NCI-H82 treated with DMSO at 0.1 percent for 48 hours (cell line): ENCODE measurements at regions not wholly inside any gene's neighbourhood (a gene's known extent, or its start where the extent isn't known, plus 50 kb on each side); places are given as distances from the start of the nearest gene placed in this dataset.

Source experiments
- DNase-seq: peaks from one replicate; lab custom pipeline; 2025; ENCODE audit not compliant: unreplicated experiment; lab: John Stamatoyannopoulos, UW

GRCh38 chr3:177557548-177557947 lies 360.3 kb upstream of the TBL1XR1 start:
- no peak for DNase-seq

GRCh38 chr3:177561365-177561764 lies 364.1 kb upstream of the TBL1XR1 start:
- no peak for DNase-seq

GRCh38 chr3:177561769-177562392 lies 364.6 kb upstream of the TBL1XR1 start:
- DNase-seq: no peak

- DNase-seq: no peak
Observed at GRCh38 chr3:177563243-177563780, 366.0 kb upstream of the TBL1XR1 start.

- DNase-seq: no peak
Observed at GRCh38 chr3:177563792-177564191, 366.5 kb upstream of the TBL1XR1 start.

GRCh38 chr3:177565981-177566380 lies 368.7 kb upstream of the TBL1XR1 start:
- DNase-seq: no peak

- no peak for DNase-seq
Observed at GRCh38 chr3:177567833-177568232, 370.6 kb upstream of the TBL1XR1 start.

- DNase-seq: no peak
Observed at GRCh38 chr3:177569193-177569592, 371.9 kb upstream of the TBL1XR1 start.

- no peak for DNase-seq
Observed at GRCh38 chr3:177569875-177570657, 372.8 kb upstream of the TBL1XR1 start.

- peak; percentile 40 for DNase-seq
Observed at GRCh38 chr3:177571271-177571943, 374.1 kb upstream of the TBL1XR1 start.

- DNase-seq: no peak
Observed at GRCh38 chr3:177571944-177572315, 374.6 kb upstream of the TBL1XR1 start.

GRCh38 chr3:177574222-177574856 lies 377.1 kb upstream of the TBL1XR1 start:
- no peak for DNase-seq

GRCh38 chr3:177576746-177577145 lies 379.5 kb upstream of the TBL1XR1 start:
- no peak for DNase-seq

- no peak for DNase-seq
Observed at GRCh38 chr3:177578488-177578887, 381.2 kb upstream of the TBL1XR1 start.

- no peak for DNase-seq
Observed at GRCh38 chr3:177579419-177579818, 382.1 kb upstream of the TBL1XR1 start.

GRCh38 chr3:177580437-177580836 lies 383.2 kb upstream of the TBL1XR1 start:
- no peak for DNase-seq

GRCh38 chr3:177585271-177585670 lies 388.0 kb upstream of the TBL1XR1 start:
- DNase-seq: no peak

- no peak for DNase-seq
Observed at GRCh38 chr3:177589041-177589650, 391.9 kb upstream of the TBL1XR1 start.

GRCh38 chr3:177589911-177590381 lies 392.7 kb upstream of the TBL1XR1 start:
- DNase-seq: no peak

- DNase-seq: no peak
Observed at GRCh38 chr3:177590826-177591225, 393.5 kb upstream of the TBL1XR1 start.

GRCh38 chr3:177591379-177591778 lies 394.1 kb upstream of the TBL1XR1 start:
- DNase-seq: no peak
